ENCODE measurements at regions not wholly inside any gene's neighbourhood (a gene's known extent, or its start where the extent isn't known, plus 50 kb on each side); places are given as distances from the start of the nearest gene placed in this dataset.

GRCh38 chr20:12315652-12316051, 398.0 kb downstream of the BTBD3 start:
- Histone ChIP-seq H3K36me3 (ENCODE audit: insufficient read depth, low read length) (no peaks in the 10 kb centered on the region), H3K9me3 (ENCODE audit: control insufficient read depth in 1 of 2, low read length in 2 of 2) (peaks cover 0 to 5% of the 10 kb centered on the region in 2 donors), H3K4me3 (ENCODE audit: low read length in 2 of 2) (no peak overlapping the region), H3K27me3 (ENCODE audit: insufficient read depth, low read length) (no peaks in the 10 kb centered on the region), H3K27ac (ENCODE audit: low read depth, low read length) (no peak overlapping the region), H3K4me1 (ENCODE audit: insufficient read depth, low read length) (no peaks in the 10 kb centered on the region)
- H3K27ac Mint-ChIP-seq: no peak overlapping the region
- CTCF ChIA-PET (ENCODE audit: partially characterized antibody): no interaction called here
- peaks cover 0 to 19% (median 5%) of the 10 kb centered on the region in 8 donors for H3K9me3 Mint-ChIP-seq
- no peaks in the 10 kb centered on the region for H3K36me3 Mint-ChIP-seq
- H3K27me3 Mint-ChIP-seq: no peaks in the 10 kb centered on the region
- POLR2A ChIA-PET (ENCODE audit: partially characterized antibody): no interaction called here
- no peaks in the 10 kb centered on the region for H3K4me1 Mint-ChIP-seq
- no peak for DNase-seq
- intact Hi-C loops (cut with micrococcal nuclease): no loop called here
- H3K4me3 Mint-ChIP-seq: no peak overlapping the region

GRCh38 chr20:12316794-12317193, 399.1 kb downstream of the BTBD3 start:
- Mint-ChIP-seq H3K9me3 (peaks cover 0 to 21% (median 5%) of the 10 kb centered on the region in 8 donors), H3K4me3 (no peak overlapping the region), H3K27ac (no peak overlapping the region), H3K27me3 (no peaks in the 10 kb centered on the region), H3K36me3 (no peaks in the 10 kb centered on the region), H3K4me1 (no peaks in the 10 kb centered on the region)
- CTCF ChIA-PET (ENCODE audit: partially characterized antibody): no interaction called here
- POLR2A ChIA-PET (ENCODE audit: partially characterized antibody): no interaction called here
- H3K9me3 ChIP-seq (ENCODE audit: control insufficient read depth in 1 of 2, low read length in 2 of 2): peaks cover 0 to 5% of the 10 kb centered on the region in 2 donors
- H3K36me3 ChIP-seq (ENCODE audit: insufficient read depth, low read length): no peaks in the 10 kb centered on the region
- H3K4me1 ChIP-seq (ENCODE audit: insufficient read depth, low read length): no peaks in the 10 kb centered on the region
- intact Hi-C loops (cut with micrococcal nuclease): no loop called here
- no peak overlapping the region for H3K4me3 ChIP-seq (ENCODE audit: low read length in 2 of 2)
- H3K27ac ChIP-seq (ENCODE audit: low read depth, low read length): no peak overlapping the region
- no peak for DNase-seq
- no peaks in the 10 kb centered on the region for H3K27me3 ChIP-seq (ENCODE audit: insufficient read depth, low read length)

GRCh38 chr20:12317433-12317832, 399.7 kb downstream of the BTBD3 start:
- H3K27me3 Mint-ChIP-seq: no peaks in the 10 kb centered on the region
- H3K27ac Mint-ChIP-seq: no peak overlapping the region
- H3K36me3 Mint-ChIP-seq: no peaks in the 10 kb centered on the region

GRCh38 chr20:12318043-12318442, 400.4 kb downstream of the BTBD3 start:
- CTCF ChIA-PET (ENCODE audit: partially characterized antibody): no interaction called here
- no peaks in the 10 kb centered on the region for H3K27me3 ChIP-seq (ENCODE audit: insufficient read depth, low read length)
- no peak for DNase-seq
- Mint-ChIP-seq H3K27me3 (no peaks in the 10 kb centered on the region), H3K4me3 (no peak overlapping the region), H3K9me3 (peaks cover 0 to 21% (median 5%) of the 10 kb centered on the region in 8 donors), H3K27ac (no peak overlapping the region), H3K4me1 (no peaks in the 10 kb centered on the region), H3K36me3 (no peaks in the 10 kb centered on the region)
- POLR2A ChIA-PET (ENCODE audit: partially characterized antibody): no interaction called here
- no peaks in the 10 kb centered on the region for H3K36me3 ChIP-seq (ENCODE audit: insufficient read depth, low read length)
- intact Hi-C loops (cut with micrococcal nuclease): no loop called here
- no peak overlapping the region for H3K27ac ChIP-seq (ENCODE audit: low read depth, low read length)
- no peak overlapping the region for H3K4me3 ChIP-seq (ENCODE audit: low read length in 2 of 2)
- peaks cover 0 to 5% of the 10 kb centered on the region in 2 donors for H3K9me3 ChIP-seq (ENCODE audit: control insufficient read depth in 1 of 2, low read length in 2 of 2)
- no peaks in the 10 kb centered on the region for H3K4me1 ChIP-seq (ENCODE audit: insufficient read depth, low read length)

More at GRCh38 chr20:12317433-12317832, 399.7 kb downstream of the BTBD3 start:
- no peaks in the 10 kb centered on the region for H3K36me3 ChIP-seq (ENCODE audit: insufficient read depth, low read length)
- intact Hi-C loops (cut with micrococcal nuclease): no loop called here
- ChIA-PET CTCF (ENCODE audit: partially characterized antibody) (no interaction called here), POLR2A (ENCODE audit: partially characterized antibody) (no interaction called here)
- peaks cover 0 to 5% of the 10 kb centered on the region in 2 donors for H3K9me3 ChIP-seq (ENCODE audit: control insufficient read depth in 1 of 2, low read length in 2 of 2)
- no peak overlapping the region for H3K4me3 Mint-ChIP-seq
- no peaks in the 10 kb centered on the region for H3K27me3 ChIP-seq (ENCODE audit: insufficient read depth, low read length)
- H3K9me3 Mint-ChIP-seq: peaks cover 0 to 21% (median 5%) of the 10 kb centered on the region in 8 donors
- H3K4me3 ChIP-seq (ENCODE audit: low read length in 2 of 2): no peak overlapping the region
- H3K4me1 Mint-ChIP-seq: no peaks in the 10 kb centered on the region
- H3K27ac ChIP-seq (ENCODE audit: low read depth, low read length): no peak overlapping the region
- no peak for DNase-seq
- H3K4me1 ChIP-seq (ENCODE audit: insufficient read depth, low read length): no peaks in the 10 kb centered on the region

- Histone ChIP-seq H3K4me3 (ENCODE audit: low read length in 2 of 2) (no peak overlapping the region), H3K4me1 (ENCODE audit: insufficient read depth, low read length) (no peaks in the 10 kb centered on the region), H3K36me3 (ENCODE audit: insufficient read depth, low read length) (no peaks in the 10 kb centered on the region), H3K27me3 (ENCODE audit: insufficient read depth, low read length) (no peaks in the 10 kb centered on the region), H3K27ac (ENCODE audit: low read depth, low read length) (no peak overlapping the region), H3K9me3 (ENCODE audit: control insufficient read depth in 1 of 2, low read length in 2 of 2) (peaks cover 0 to 5% of the 10 kb centered on the region in 2 donors)
- POLR2A ChIA-PET (ENCODE audit: partially characterized antibody): no interaction called here
- no peaks in the 10 kb centered on the region for H3K36me3 Mint-ChIP-seq
- H3K9me3 Mint-ChIP-seq: peaks cover 4 to 11% (median 7%) of the 10 kb centered on the region in 8 donors
- H3K4me1 Mint-ChIP-seq: no peaks in the 10 kb centered on the region
- no peak overlapping the region for H3K27ac Mint-ChIP-seq
- intact Hi-C loops (cut with micrococcal nuclease): no loop called here
- CTCF ChIA-PET (ENCODE audit: partially characterized antibody): no interaction called here
- no peak overlapping the region for H3K4me3 Mint-ChIP-seq
- no peak for DNase-seq
- no peaks in the 10 kb centered on the region for H3K27me3 Mint-ChIP-seq
Measured at GRCh38 chr20:12321736-12322135, 404.0 kb downstream of the BTBD3 start.

GRCh38 chr20:12327205-12327604, 409.5 kb downstream of the BTBD3 start:
- H3K36me3 Mint-ChIP-seq: no peaks in the 10 kb centered on the region
- peaks cover 4 to 16% (median 12%) of the 10 kb centered on the region in 8 donors for H3K9me3 Mint-ChIP-seq
- no peaks in the 10 kb centered on the region for H3K4me1 ChIP-seq (ENCODE audit: insufficient read depth, low read length)
- no peaks in the 10 kb centered on the region for H3K27me3 ChIP-seq (ENCODE audit: insufficient read depth, low read length)
- no peaks in the 10 kb centered on the region for H3K4me1 Mint-ChIP-seq
- DNase-seq: no peak
- no peaks in the 10 kb centered on the region for H3K9me3 ChIP-seq (ENCODE audit: control insufficient read depth in 1 of 2, low read length in 2 of 2)
- no peak overlapping the region for H3K27ac ChIP-seq (ENCODE audit: low read depth, low read length)
- H3K36me3 ChIP-seq (ENCODE audit: insufficient read depth, low read length): no peaks in the 10 kb centered on the region
- no peak overlapping the region for H3K27ac Mint-ChIP-seq
- intact Hi-C loops (cut with micrococcal nuclease): no loop called here
- H3K4me3 ChIP-seq (ENCODE audit: low read length in 2 of 2): no peak overlapping the region
- ChIA-PET CTCF (ENCODE audit: partially characterized antibody) (no interaction called here), POLR2A (ENCODE audit: partially characterized antibody) (no interaction called here)
- no peak overlapping the region for H3K4me3 Mint-ChIP-seq
- no peaks in the 10 kb centered on the region for H3K27me3 Mint-ChIP-seq

- H3K4me1 ChIP-seq (ENCODE audit: insufficient read depth, low read length): no peaks in the 10 kb centered on the region
- H3K27ac ChIP-seq (ENCODE audit: low read depth, low read length): no peak overlapping the region
- H3K36me3 ChIP-seq (ENCODE audit: insufficient read depth, low read length): no peaks in the 10 kb centered on the region
- H3K36me3 Mint-ChIP-seq: no peaks in the 10 kb centered on the region
- H3K27ac Mint-ChIP-seq: no peak overlapping the region
- CTCF ChIA-PET (ENCODE audit: partially characterized antibody): no interaction called here
- H3K4me3 ChIP-seq (ENCODE audit: low read length in 2 of 2): no peak overlapping the region
- H3K9me3 Mint-ChIP-seq: peaks cover 4 to 22% (median 13%) of the 10 kb centered on the region in 8 donors
- no peaks in the 10 kb centered on the region for H3K27me3 ChIP-seq (ENCODE audit: insufficient read depth, low read length)
- H3K4me1 Mint-ChIP-seq: no peaks in the 10 kb centered on the region
- POLR2A ChIA-PET (ENCODE audit: partially characterized antibody): no interaction called here
- no peaks in the 10 kb centered on the region for H3K27me3 Mint-ChIP-seq
- H3K4me3 Mint-ChIP-seq: no peak overlapping the region
- intact Hi-C loops (cut with micrococcal nuclease): no loop called here
- no peak for DNase-seq
- no peaks in the 10 kb centered on the region for H3K9me3 ChIP-seq (ENCODE audit: control insufficient read depth in 1 of 2, low read length in 2 of 2)
Measured at GRCh38 chr20:12331236-12331635, 413.5 kb downstream of the BTBD3 start.

GRCh38 chr20:12337601-12338000, 419.9 kb downstream of the BTBD3 start:
- no peaks in the 10 kb centered on the region for H3K27me3 Mint-ChIP-seq
- H3K4me3 Mint-ChIP-seq: no peak overlapping the region
- POLR2A ChIA-PET (ENCODE audit: partially characterized antibody): no interaction called here
- DNase-seq: no peak
- no peak overlapping the region for H3K27ac ChIP-seq (ENCODE audit: low read depth, low read length)
- no peaks in the 10 kb centered on the region for H3K27me3 ChIP-seq (ENCODE audit: insufficient read depth, low read length)
- H3K4me1 ChIP-seq (ENCODE audit: insufficient read depth, low read length): no peaks in the 10 kb centered on the region
- no peak overlapping the region for H3K27ac Mint-ChIP-seq
- peaks cover 0 to 17% (median 11%) of the 10 kb centered on the region in 8 donors for H3K9me3 Mint-ChIP-seq
- CTCF ChIA-PET (ENCODE audit: partially characterized antibody): no interaction called here
- H3K4me1 Mint-ChIP-seq: no peaks in the 10 kb centered on the region
- peaks cover 0 to 1% of the 10 kb centered on the region in 2 donors for H3K36me3 Mint-ChIP-seq
- intact Hi-C loops (cut with micrococcal nuclease): no loop called here
- H3K4me3 ChIP-seq (ENCODE audit: low read length in 2 of 2): no peak overlapping the region
- no peaks in the 10 kb centered on the region for H3K36me3 ChIP-seq (ENCODE audit: insufficient read depth, low read length)
- H3K9me3 ChIP-seq (ENCODE audit: control insufficient read depth in 1 of 2, low read length in 2 of 2): no peaks in the 10 kb centered on the region

All from CD4-positive, alpha-beta memory T cell (primary cell).